ENCODE measurements at regions not wholly inside any gene's neighbourhood (a gene's known extent, or its start where the extent isn't known, plus 50 kb on each side); places are given as distances from the start of the nearest gene placed in this dataset.

DNA sequence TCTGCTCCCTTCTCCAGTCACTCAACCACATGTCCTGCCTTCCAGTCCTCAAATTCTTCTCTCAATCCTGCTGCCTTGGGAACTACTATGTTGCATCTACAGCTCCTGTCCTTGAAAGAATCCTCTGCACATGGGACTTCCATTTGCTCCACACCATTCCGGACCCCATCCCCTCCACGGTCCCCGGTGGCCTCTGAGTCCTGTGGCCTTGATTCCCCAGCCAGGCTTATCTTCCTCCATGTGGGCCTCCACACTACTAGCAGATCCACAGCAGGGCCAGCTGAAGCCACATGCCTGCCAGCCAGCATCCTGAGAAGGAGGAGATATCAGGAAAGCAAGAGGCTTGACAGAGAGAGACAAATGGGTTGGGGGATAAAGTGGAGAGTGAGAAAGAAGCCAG, 1323.8 kb downstream of the UQCRFS1 start:
- TF ChIP-seq POLR2A (IDR thresholded peaks at IDR 0.05; ENCODE audit: low read length) (no peak), JUNB (IDR thresholded peaks at IDR 0.05) (no peak), GATA3 (IDR thresholded peaks at IDR 0.05; ENCODE audit: borderline replicate concordance) (no peak), BHLHE40 (IDR thresholded peaks at IDR 0.05; ENCODE audit: low read depth, low read length) (no peak), SMC3 (IDR thresholded peaks at IDR 0.05) (no peak), RFX5 (IDR thresholded peaks at IDR 0.05) (no peak), RAD21 (conservative IDR thresholded peaks at IDR 0.05 in 1 of 2, IDR thresholded peaks at IDR 0.05 in 1 of 2) (no peak), ZFP36 (IDR thresholded peaks at IDR 0.05; ENCODE audit: borderline replicate concordance, partially characterized antibody) (no peak), JUN (IDR thresholded peaks at IDR 0.05) (no peak), HOXA7 (CRISPR knock-in tag; IDR thresholded peaks at IDR 0.05) (no peak)
- TF ChIP-seq, protein P1, sequence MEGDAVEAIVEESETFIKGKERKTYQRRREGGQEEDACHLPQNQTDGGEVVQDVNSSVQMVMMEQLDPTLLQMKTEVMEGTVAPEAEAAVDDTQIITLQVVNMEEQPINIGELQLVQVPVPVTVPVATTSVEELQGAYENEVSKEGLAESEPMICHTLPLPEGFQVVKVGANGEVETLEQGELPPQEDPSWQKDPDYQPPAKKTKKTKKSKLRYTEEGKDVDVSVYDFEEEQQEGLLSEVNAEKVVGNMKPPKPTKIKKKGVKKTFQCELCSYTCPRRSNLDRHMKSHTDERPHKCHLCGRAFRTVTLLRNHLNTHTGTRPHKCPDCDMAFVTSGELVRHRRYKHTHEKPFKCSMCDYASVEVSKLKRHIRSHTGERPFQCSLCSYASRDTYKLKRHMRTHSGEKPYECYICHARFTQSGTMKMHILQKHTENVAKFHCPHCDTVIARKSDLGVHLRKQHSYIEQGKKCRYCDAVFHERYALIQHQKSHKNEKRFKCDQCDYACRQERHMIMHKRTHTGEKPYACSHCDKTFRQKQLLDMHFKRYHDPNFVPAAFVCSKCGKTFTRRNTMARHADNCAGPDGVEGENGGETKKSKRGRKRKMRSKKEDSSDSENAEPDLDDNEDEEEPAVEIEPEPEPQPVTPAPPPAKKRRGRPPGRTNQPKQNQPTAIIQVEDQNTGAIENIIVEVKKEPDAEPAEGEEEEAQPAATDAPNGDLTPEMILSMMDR (IDR thresholded peaks at IDR 0.05): no peak
- TF ChIP-seq, protein P2, sequence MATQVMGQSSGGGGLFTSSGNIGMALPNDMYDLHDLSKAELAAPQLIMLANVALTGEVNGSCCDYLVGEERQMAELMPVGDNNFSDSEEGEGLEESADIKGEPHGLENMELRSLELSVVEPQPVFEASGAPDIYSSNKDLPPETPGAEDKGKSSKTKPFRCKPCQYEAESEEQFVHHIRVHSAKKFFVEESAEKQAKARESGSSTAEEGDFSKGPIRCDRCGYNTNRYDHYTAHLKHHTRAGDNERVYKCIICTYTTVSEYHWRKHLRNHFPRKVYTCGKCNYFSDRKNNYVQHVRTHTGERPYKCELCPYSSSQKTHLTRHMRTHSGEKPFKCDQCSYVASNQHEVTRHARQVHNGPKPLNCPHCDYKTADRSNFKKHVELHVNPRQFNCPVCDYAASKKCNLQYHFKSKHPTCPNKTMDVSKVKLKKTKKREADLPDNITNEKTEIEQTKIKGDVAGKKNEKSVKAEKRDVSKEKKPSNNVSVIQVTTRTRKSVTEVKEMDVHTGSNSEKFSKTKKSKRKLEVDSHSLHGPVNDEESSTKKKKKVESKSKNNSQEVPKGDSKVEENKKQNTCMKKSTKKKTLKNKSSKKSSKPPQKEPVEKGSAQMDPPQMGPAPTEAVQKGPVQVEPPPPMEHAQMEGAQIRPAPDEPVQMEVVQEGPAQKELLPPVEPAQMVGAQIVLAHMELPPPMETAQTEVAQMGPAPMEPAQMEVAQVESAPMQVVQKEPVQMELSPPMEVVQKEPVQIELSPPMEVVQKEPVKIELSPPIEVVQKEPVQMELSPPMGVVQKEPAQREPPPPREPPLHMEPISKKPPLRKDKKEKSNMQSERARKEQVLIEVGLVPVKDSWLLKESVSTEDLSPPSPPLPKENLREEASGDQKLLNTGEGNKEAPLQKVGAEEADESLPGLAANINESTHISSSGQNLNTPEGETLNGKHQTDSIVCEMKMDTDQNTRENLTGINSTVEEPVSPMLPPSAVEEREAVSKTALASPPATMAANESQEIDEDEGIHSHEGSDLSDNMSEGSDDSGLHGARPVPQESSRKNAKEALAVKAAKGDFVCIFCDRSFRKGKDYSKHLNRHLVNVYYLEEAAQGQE (IDR thresholded peaks at IDR 0.05): no peak

Measured in A549 (cell line).